ENCODE measurements at regions not wholly inside any gene's neighbourhood (a gene's known extent, or its start where the extent isn't known, plus 50 kb on each side); places are given as distances from the start of the nearest gene placed in this dataset.

GRCh38 chr2:221115944-221116343, 456.2 kb downstream of the EPHA4 start:
- DNase-seq (ENCODE audit: low read depth in 1 of 2, low spot score in 2 of 2) = no peak
- Histone ChIP-seq H3K27me3 (replicated peaks) (no peaks in the 10 kb centered on the region), H3K36me3 (no peaks in the 10 kb centered on the region), H3K4me1 (replicated peaks) (no peaks in the 10 kb centered on the region), H3K4me3 (no peak overlapping the region), H3K9me3 (replicated peaks) (no peaks in the 10 kb centered on the region), H3K27ac (no peak overlapping the region)

GRCh38 chr2:221120643-221121042, 451.5 kb downstream of the EPHA4 start:
- Histone ChIP-seq H3K4me1 (replicated peaks) (no peaks in the 10 kb centered on the region), H3K36me3 (no peaks in the 10 kb centered on the region), H3K27me3 (replicated peaks) (no peaks in the 10 kb centered on the region), H3K9me3 (replicated peaks) (no peaks in the 10 kb centered on the region), H3K4me3 (no peak overlapping the region), H3K27ac (no peak overlapping the region)
- no peak for DNase-seq (ENCODE audit: low read depth in 1 of 2, low spot score in 2 of 2)

- Histone ChIP-seq H3K4me1 (replicated peaks) (no peaks in the 10 kb centered on the region), H3K27ac (no peak overlapping the region), H3K4me3 (no peak overlapping the region), H3K9me3 (replicated peaks) (no peaks in the 10 kb centered on the region), H3K36me3 (no peaks in the 10 kb centered on the region), H3K27me3 (replicated peaks) (no peaks in the 10 kb centered on the region)
- DNase-seq (ENCODE audit: low read depth in 1 of 2, low spot score in 2 of 2) = no peak
Measured at GRCh38 chr2:221123396-221123795, 448.7 kb downstream of the EPHA4 start.

GRCh38 chr2:221124532-221125240, 447.4 kb downstream of the EPHA4 start:
- Histone ChIP-seq H3K27me3 (replicated peaks) (no peaks in the 10 kb centered on the region), H3K36me3 (no peaks in the 10 kb centered on the region), H3K4me1 (replicated peaks) (no peaks in the 10 kb centered on the region), H3K27ac (no peak overlapping the region), H3K9me3 (replicated peaks) (no peaks in the 10 kb centered on the region), H3K4me3 (no peak overlapping the region)
- no peak for DNase-seq (ENCODE audit: low read depth in 1 of 2, low spot score in 2 of 2)

- Histone ChIP-seq H3K4me3 (no peak overlapping the region), H3K9me3 (replicated peaks) (no peaks in the 10 kb centered on the region), H3K4me1 (replicated peaks) (no peaks in the 10 kb centered on the region), H3K27ac (no peak overlapping the region), H3K36me3 (no peaks in the 10 kb centered on the region), H3K27me3 (replicated peaks) (no peaks in the 10 kb centered on the region)
- no peak for DNase-seq (ENCODE audit: low read depth in 1 of 2, low spot score in 2 of 2)
Measured at GRCh38 chr2:221125691-221126090, 446.4 kb downstream of the EPHA4 start.

GRCh38 chr2:221129657-221130056, 442.4 kb downstream of the EPHA4 start:
- Histone ChIP-seq H3K27ac (no peak overlapping the region), H3K9me3 (replicated peaks) (no peaks in the 10 kb centered on the region), H3K36me3 (no peaks in the 10 kb centered on the region), H3K27me3 (replicated peaks) (no peaks in the 10 kb centered on the region), H3K4me3 (no peak overlapping the region), H3K4me1 (replicated peaks) (no peaks in the 10 kb centered on the region)
- DNase-seq (ENCODE audit: low read depth in 1 of 2, low spot score in 2 of 2) = no peak

GRCh38 chr2:221130431-221130830, 441.7 kb downstream of the EPHA4 start:
- H3K36me3 ChIP-seq = no peaks in the 10 kb centered on the region
- H3K27ac ChIP-seq = no peak overlapping the region
- H3K9me3 ChIP-seq (replicated peaks) = no peaks in the 10 kb centered on the region
- H3K4me3 ChIP-seq = no peak overlapping the region
- no peak for DNase-seq (ENCODE audit: low read depth in 1 of 2, low spot score in 2 of 2)
- H3K27me3 ChIP-seq (replicated peaks) = no peaks in the 10 kb centered on the region
- no peaks in the 10 kb centered on the region for H3K4me1 ChIP-seq (replicated peaks)

GRCh38 chr2:221133941-221134340, 438.2 kb downstream of the EPHA4 start:
- Histone ChIP-seq H3K27me3 (replicated peaks) (no peaks in the 10 kb centered on the region), H3K4me1 (replicated peaks) (no peaks in the 10 kb centered on the region), H3K27ac (no peak overlapping the region), H3K9me3 (replicated peaks) (no peaks in the 10 kb centered on the region), H3K36me3 (no peaks in the 10 kb centered on the region), H3K4me3 (no peak overlapping the region)
- no peak for DNase-seq (ENCODE audit: low read depth in 1 of 2, low spot score in 2 of 2)

- Histone ChIP-seq H3K9me3 (replicated peaks) (no peaks in the 10 kb centered on the region), H3K4me1 (replicated peaks) (no peaks in the 10 kb centered on the region), H3K4me3 (no peak overlapping the region), H3K27ac (no peak overlapping the region), H3K36me3 (no peaks in the 10 kb centered on the region), H3K27me3 (replicated peaks) (no peaks in the 10 kb centered on the region)
- no peak for DNase-seq (ENCODE audit: low read depth in 1 of 2, low spot score in 2 of 2)
Measured at GRCh38 chr2:221134718-221135117, 437.4 kb downstream of the EPHA4 start.

- no peak for DNase-seq (ENCODE audit: low read depth in 1 of 2, low spot score in 2 of 2)
- H3K9me3 ChIP-seq (replicated peaks) = no peaks in the 10 kb centered on the region
- H3K36me3 ChIP-seq = no peaks in the 10 kb centered on the region
- H3K27ac ChIP-seq = no peak overlapping the region
- no peak overlapping the region for H3K4me3 ChIP-seq
- no peaks in the 10 kb centered on the region for H3K4me1 ChIP-seq (replicated peaks)
- H3K27me3 ChIP-seq (replicated peaks) = no peaks in the 10 kb centered on the region
Measured at GRCh38 chr2:221135699-221136098, 436.4 kb downstream of the EPHA4 start.

- no peaks in the 10 kb centered on the region for H3K4me1 ChIP-seq (replicated peaks)
Measured at GRCh38 chr2:221137385-221137784, 434.7 kb downstream of the EPHA4 start.

GRCh38 chr2:221142341-221142740, 429.8 kb downstream of the EPHA4 start:
- Histone ChIP-seq H3K4me1 (replicated peaks) (no peaks in the 10 kb centered on the region), H3K4me3 (no peak overlapping the region), H3K27ac (no peak overlapping the region), H3K36me3 (no peaks in the 10 kb centered on the region), H3K27me3 (replicated peaks) (no peaks in the 10 kb centered on the region), H3K9me3 (replicated peaks) (0 out of 2 replicates have a peak, but pooled peaks cover 2% of the 10 kb centered on the region)
- DNase-seq (ENCODE audit: low read depth in 1 of 2, low spot score in 2 of 2) = no peak

More at GRCh38 chr2:221137385-221137784, 434.7 kb downstream of the EPHA4 start:
- Histone ChIP-seq H3K4me3 (no peak overlapping the region), H3K27ac (no peak overlapping the region), H3K36me3 (no peaks in the 10 kb centered on the region), H3K9me3 (replicated peaks) (0 out of 2 replicates have a peak, but pooled peaks cover 2% of the 10 kb centered on the region), H3K27me3 (replicated peaks) (no peaks in the 10 kb centered on the region)
- no peak for DNase-seq (ENCODE audit: low read depth in 1 of 2, low spot score in 2 of 2)

GRCh38 chr2:221143231-221143630, 428.9 kb downstream of the EPHA4 start:
- H3K27ac ChIP-seq = no peak overlapping the region
- H3K4me3 ChIP-seq = no peak overlapping the region
- DNase-seq (ENCODE audit: low read depth in 1 of 2, low spot score in 2 of 2) = no peak
- H3K4me1 ChIP-seq (replicated peaks) = no peaks in the 10 kb centered on the region
- no peaks in the 10 kb centered on the region for H3K27me3 ChIP-seq (replicated peaks)
- no peaks in the 10 kb centered on the region for H3K36me3 ChIP-seq
- 0 out of 2 replicates have a peak, but pooled peaks cover 2% of the 10 kb centered on the region for H3K9me3 ChIP-seq (replicated peaks)

- H3K4me3 ChIP-seq = no peak overlapping the region
- H3K4me1 ChIP-seq (replicated peaks) = no peaks in the 10 kb centered on the region
- no peaks in the 10 kb centered on the region for H3K36me3 ChIP-seq
- H3K9me3 ChIP-seq (replicated peaks) = 0 out of 2 replicates have a peak, but pooled peaks cover 2% of the 10 kb centered on the region
- H3K27me3 ChIP-seq (replicated peaks) = no peaks in the 10 kb centered on the region
- DNase-seq (ENCODE audit: low read depth in 1 of 2, low spot score in 2 of 2) = no peak
- H3K27ac ChIP-seq = no peak overlapping the region
Measured at GRCh38 chr2:221144909-221145308, 427.2 kb downstream of the EPHA4 start.

- Histone ChIP-seq H3K4me1 (replicated peaks) (no peaks in the 10 kb centered on the region), H3K9me3 (replicated peaks) (0 out of 2 replicates have a peak, but pooled peaks cover 2% of the 10 kb centered on the region)
- DNase-seq (ENCODE audit: low read depth in 1 of 2, low spot score in 2 of 2) = no peak
Measured at GRCh38 chr2:221145396-221145795, 426.7 kb downstream of the EPHA4 start.

More at GRCh38 chr2:221145396-221145795, 426.7 kb downstream of the EPHA4 start:
- Histone ChIP-seq H3K4me3 (no peak overlapping the region), H3K36me3 (no peaks in the 10 kb centered on the region), H3K27ac (no peak overlapping the region), H3K27me3 (replicated peaks) (no peaks in the 10 kb centered on the region)
